ENCODE measurements at regions not wholly inside any gene's neighbourhood (a gene's known extent, or its start where the extent isn't known, plus 50 kb on each side); places are given as distances from the start of the nearest gene placed in this dataset.
"Not testable (repeated sequence)": the region's sequence is repeated elsewhere in the genome, so short reads cannot be mapped to it uniquely, and the experiment has no call there.

- Mint-ChIP-seq H3K27ac (no peak overlapping the region), H3K4me3 (no peak overlapping the region), H3K27me3 (ENCODE audit: low read depth) (no peaks in the 10 kb centered on the region), H3K4me1 (ENCODE audit: low read depth) (no peaks in the 10 kb centered on the region), H3K36me3 (ENCODE audit: low read depth) (no peaks in the 10 kb centered on the region), H3K9me3 (ENCODE audit: insufficient read depth) (no peaks in the 10 kb centered on the region)
- ChIA-PET CTCF (no interaction called here), POLR2A (no interaction called here)
- DNase-seq (no peak), ATAC-seq (no peak)
Measured at GRCh38 chrX:22788221-22788620, 211.5 kb upstream of the DDX53 start.

DNA sequence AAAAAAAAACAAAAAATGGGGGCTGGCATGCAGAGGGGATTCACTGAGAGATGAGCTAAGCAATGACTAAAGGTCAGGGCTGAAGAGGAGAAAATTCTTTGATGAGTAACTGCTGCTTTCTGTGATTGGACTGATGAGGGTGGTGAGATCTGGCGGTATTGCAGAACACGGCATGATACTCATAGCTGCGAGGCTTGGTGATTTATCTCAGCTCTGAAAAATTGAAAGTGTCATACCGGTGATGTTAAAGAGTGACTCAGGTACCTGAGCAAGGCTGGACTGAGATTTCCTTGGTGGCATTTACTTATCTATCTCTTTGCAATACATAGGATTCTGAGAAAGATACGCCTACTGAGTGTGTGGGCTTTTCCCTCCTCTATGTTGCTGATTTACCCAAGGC, 204.1 kb upstream of the DDX53 start:
- ATAC-seq (no peak), DNase-seq (no peak)
- Mint-ChIP-seq H3K36me3 (ENCODE audit: low read depth) (no peaks in the 10 kb centered on the region), H3K4me3 (no peak overlapping the region), H3K27ac (no peak overlapping the region), H3K27me3 (ENCODE audit: low read depth) (no peaks in the 10 kb centered on the region), H3K4me1 (ENCODE audit: low read depth) (no peaks in the 10 kb centered on the region), H3K9me3 (ENCODE audit: insufficient read depth) (no peaks in the 10 kb centered on the region)
- ChIA-PET POLR2A (no interaction called here), CTCF (no interaction called here)

DNA sequence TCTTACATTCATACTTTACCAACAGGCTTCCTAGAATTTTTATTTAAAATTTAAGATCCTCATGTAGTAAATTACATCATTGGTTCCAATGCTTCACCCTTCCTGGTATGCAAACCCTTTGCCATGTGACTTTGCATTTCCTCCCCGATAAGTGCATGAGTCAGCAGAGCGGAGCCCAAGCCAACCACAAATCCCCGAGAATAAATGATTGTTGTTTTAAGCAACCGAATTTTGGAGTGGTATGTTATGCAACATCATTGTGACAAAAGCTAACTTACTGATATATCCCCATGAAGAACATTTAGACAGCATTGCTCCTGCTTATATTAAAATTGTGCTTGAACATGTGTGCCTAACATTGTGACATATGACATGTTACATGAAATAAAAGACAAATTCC, 199.4 kb upstream of the DDX53 start:
- ATAC-seq (no peak), DNase-seq (no peak)
- ChIA-PET POLR2A (no interaction called here), CTCF (no interaction called here)
- Mint-ChIP-seq H3K27me3 (ENCODE audit: low read depth) (no peaks in the 10 kb centered on the region), H3K27ac (no peak overlapping the region), H3K9me3 (ENCODE audit: insufficient read depth) (no peaks in the 10 kb centered on the region), H3K4me1 (ENCODE audit: low read depth) (no peaks in the 10 kb centered on the region), H3K36me3 (ENCODE audit: low read depth) (no peaks in the 10 kb centered on the region), H3K4me3 (no peak overlapping the region)

DNA sequence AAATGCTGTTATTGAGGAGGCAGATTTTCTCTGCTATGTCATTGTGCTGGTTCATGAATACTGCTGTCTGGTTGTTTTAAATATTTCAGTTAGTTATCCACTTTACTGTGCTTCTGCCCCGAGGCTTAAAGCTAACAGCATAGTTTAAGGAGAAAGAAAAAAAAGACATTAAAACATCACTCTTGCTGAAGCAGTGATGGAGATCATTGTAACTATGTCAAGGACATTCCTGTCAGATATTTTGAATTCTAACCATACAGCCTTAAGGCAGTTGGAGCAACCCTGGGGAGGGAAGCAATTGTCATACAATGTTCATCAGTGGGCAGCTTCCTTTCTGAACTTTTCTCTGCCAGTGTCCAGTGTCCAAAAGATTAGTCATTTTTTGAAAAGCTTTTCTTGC, 199.0 kb upstream of the DDX53 start:
- no peak for ATAC-seq
- Mint-ChIP-seq H3K36me3 (ENCODE audit: low read depth) (no peaks in the 10 kb centered on the region), H3K4me1 (ENCODE audit: low read depth) (no peaks in the 10 kb centered on the region), H3K4me3 (no peak overlapping the region), H3K9me3 (ENCODE audit: insufficient read depth) (no peaks in the 10 kb centered on the region), H3K27me3 (ENCODE audit: low read depth) (no peaks in the 10 kb centered on the region), H3K27ac (no peak overlapping the region)
- ChIA-PET CTCF (no interaction called here), POLR2A (no interaction called here)
- no peak for DNase-seq

- ChIA-PET POLR2A (no interaction called here), CTCF (no interaction called here)
- Mint-ChIP-seq H3K36me3 (ENCODE audit: low read depth) (no peaks in the 10 kb centered on the region), H3K9me3 (ENCODE audit: insufficient read depth) (no peaks in the 10 kb centered on the region), H3K4me1 (ENCODE audit: low read depth) (no peaks in the 10 kb centered on the region), H3K4me3 (no peak overlapping the region), H3K27ac (no peak overlapping the region), H3K27me3 (ENCODE audit: low read depth) (no peaks in the 10 kb centered on the region)
- DNase-seq (no peak), ATAC-seq (no peak)
Measured at GRCh38 chrX:22803353-22803752, 196.4 kb upstream of the DDX53 start.

DNA sequence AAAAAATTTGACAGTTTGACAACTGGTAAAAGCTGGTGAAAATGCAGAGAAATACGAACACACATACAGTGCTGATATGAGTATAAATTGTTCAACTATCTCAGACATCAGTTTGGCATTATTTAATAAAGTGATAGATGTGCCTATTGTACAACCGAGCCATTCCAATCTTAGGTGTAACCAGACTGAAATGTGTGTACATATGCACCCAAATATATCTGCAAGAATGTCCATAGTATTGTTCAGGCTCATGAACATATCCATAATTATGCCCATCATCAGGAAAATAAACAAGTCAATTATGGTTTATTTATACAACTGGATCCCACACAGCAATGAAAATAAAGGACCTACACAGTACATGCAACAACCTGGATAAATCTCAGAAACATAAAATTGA, 188.9 kb upstream of the DDX53 start:
- Mint-ChIP-seq H3K9me3 (ENCODE audit: insufficient read depth) (no peaks in the 10 kb centered on the region), H3K36me3 (ENCODE audit: low read depth) (no peaks in the 10 kb centered on the region), H3K4me1 (ENCODE audit: low read depth) (no peaks in the 10 kb centered on the region), H3K4me3 (no peak overlapping the region), H3K27ac (no peak overlapping the region), H3K27me3 (ENCODE audit: low read depth) (no peaks in the 10 kb centered on the region)
- CTCF ChIA-PET, result no interaction called here
- DNase-seq (no peak), ATAC-seq (no peak)
- POLR2A ChIA-PET, result no interaction called here

GRCh38 chrX:22818061-22818460, 181.7 kb upstream of the DDX53 start:
- Mint-ChIP-seq H3K27ac (no peak overlapping the region), H3K36me3 (ENCODE audit: low read depth) (no peaks in the 10 kb centered on the region), H3K4me3 (no peak overlapping the region), H3K27me3 (ENCODE audit: low read depth) (no peaks in the 10 kb centered on the region), H3K9me3 (ENCODE audit: insufficient read depth) (no peaks in the 10 kb centered on the region), H3K4me1 (ENCODE audit: low read depth) (no peaks in the 10 kb centered on the region)
- ATAC-seq, result no peak
- POLR2A ChIA-PET, result no interaction called here
- no peak for DNase-seq
- CTCF ChIA-PET, result no interaction called here

DNA sequence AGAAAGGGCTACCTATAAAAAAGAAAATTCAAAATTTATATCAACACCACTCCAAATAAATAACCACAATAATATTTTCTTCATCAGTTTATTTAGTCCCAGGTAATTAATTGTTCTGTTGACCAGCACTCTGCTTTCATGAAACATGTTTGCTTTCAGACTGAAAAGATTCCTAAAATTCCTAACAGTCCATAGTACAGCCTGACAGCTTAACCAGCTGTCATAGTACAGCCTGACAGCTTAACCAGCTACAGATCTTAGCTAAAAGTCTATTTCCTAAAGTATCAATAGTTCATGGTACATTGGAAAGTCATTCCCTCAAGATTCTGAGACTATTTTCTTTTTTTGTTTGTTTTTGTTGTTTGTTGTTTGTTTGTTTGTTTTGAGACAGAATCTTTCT, 144.1 kb upstream of the DDX53 start:
- ChIA-PET POLR2A (no interaction called here), CTCF (no interaction called here)

GRCh38 chrX:22859642-22860041, 140.1 kb upstream of the DDX53 start:
- no peak overlapping the region for H3K4me3 Mint-ChIP-seq
- POLR2A ChIA-PET, result no interaction called here

More for the DNA sequence above, 144.1 kb upstream of the DDX53 start:
- H3K27ac Mint-ChIP-seq, result no peak overlapping the region
- DNase-seq (no peak), ATAC-seq (no peak)
- no peaks in the 10 kb centered on the region for H3K9me3 Mint-ChIP-seq (ENCODE audit: insufficient read depth)
- H3K4me1 Mint-ChIP-seq (ENCODE audit: low read depth), result no peaks in the 10 kb centered on the region
- H3K36me3 Mint-ChIP-seq (ENCODE audit: low read depth), result no peaks in the 10 kb centered on the region
- H3K27me3 Mint-ChIP-seq (ENCODE audit: low read depth), result no peaks in the 10 kb centered on the region
- no peak overlapping the region for H3K4me3 Mint-ChIP-seq

DNA sequence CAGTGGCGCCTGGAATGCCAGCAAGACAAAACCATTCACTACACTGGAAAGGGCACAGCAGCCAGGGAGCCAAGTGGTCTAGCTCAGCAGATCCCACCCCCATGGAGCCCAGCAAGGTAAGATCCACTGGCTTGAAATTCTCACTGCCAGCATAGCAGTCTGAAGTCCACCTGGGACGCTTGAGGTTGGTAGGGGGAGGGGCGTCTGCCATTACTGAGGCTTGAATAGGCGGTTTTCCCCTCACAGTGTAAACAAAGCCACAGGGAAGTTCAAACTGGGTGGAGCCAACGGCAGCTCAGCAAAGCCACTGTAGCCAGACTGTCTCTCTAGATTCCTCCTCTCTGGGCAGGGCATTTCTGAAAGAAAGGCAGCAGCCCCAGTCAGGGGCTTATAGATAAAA, 133.0 kb upstream of the DDX53 start:
- DNase-seq; POLR2A ChIA-PET; CTCF ChIA-PET; H3K4me3 Mint-ChIP-seq; H3K27ac Mint-ChIP-seq; H3K36me3 Mint-ChIP-seq (ENCODE audit: low read depth); ATAC-seq; H3K9me3 Mint-ChIP-seq (ENCODE audit: insufficient read depth); H3K4me1 Mint-ChIP-seq (ENCODE audit: low read depth); H3K27me3 Mint-ChIP-seq (ENCODE audit: low read depth): not testable (repeated sequence)

More at GRCh38 chrX:22859642-22860041, 140.1 kb upstream of the DDX53 start:
- Mint-ChIP-seq H3K27me3 (ENCODE audit: low read depth) (no peaks in the 10 kb centered on the region), H3K36me3 (ENCODE audit: low read depth) (no peaks in the 10 kb centered on the region), H3K4me1 (ENCODE audit: low read depth) (no peaks in the 10 kb centered on the region), H3K27ac (no peak overlapping the region), H3K9me3 (ENCODE audit: insufficient read depth) (no peaks in the 10 kb centered on the region)
- DNase-seq (no peak), ATAC-seq (no peak)
- CTCF ChIA-PET, result no interaction called here

DNA sequence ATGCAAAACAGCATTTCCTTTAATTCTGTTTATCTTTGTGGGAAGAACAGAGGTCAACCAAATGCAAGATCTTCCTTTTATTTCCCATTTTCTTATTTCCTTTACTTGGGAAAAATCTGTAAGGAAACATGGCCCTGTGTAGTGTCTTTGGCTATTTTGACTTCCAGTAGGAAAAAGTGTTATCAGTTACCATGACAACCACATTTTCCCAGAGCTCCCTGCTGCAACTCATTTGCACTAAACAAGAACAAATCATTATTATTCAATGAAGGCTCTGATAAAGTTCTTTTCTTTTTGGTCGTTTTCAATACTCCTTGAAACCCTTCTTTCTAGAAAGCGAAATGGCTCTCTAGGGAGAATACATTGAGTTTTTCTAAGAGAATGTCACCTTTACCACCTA, 117.2 kb upstream of the DDX53 start:
- no peak for ATAC-seq
- Mint-ChIP-seq H3K9me3 (ENCODE audit: insufficient read depth) (no peaks in the 10 kb centered on the region), H3K4me1 (ENCODE audit: low read depth) (no peaks in the 10 kb centered on the region)

GRCh38 chrX:22889819-22890218, 109.9 kb upstream of the DDX53 start:
- no peak overlapping the region for H3K27ac Mint-ChIP-seq
- H3K4me1 Mint-ChIP-seq (ENCODE audit: low read depth), result no peaks in the 10 kb centered on the region
- ATAC-seq (no peak), DNase-seq (no peak)
- CTCF ChIA-PET, result no interaction called here
- no peaks in the 10 kb centered on the region for H3K9me3 Mint-ChIP-seq (ENCODE audit: insufficient read depth)
- H3K27me3 Mint-ChIP-seq (ENCODE audit: low read depth), result no peaks in the 10 kb centered on the region
- H3K36me3 Mint-ChIP-seq (ENCODE audit: low read depth), result no peaks in the 10 kb centered on the region
- POLR2A ChIA-PET, result no interaction called here
- H3K4me3 Mint-ChIP-seq, result no peak overlapping the region

More for the DNA sequence above, 117.2 kb upstream of the DDX53 start:
- Mint-ChIP-seq H3K36me3 (ENCODE audit: low read depth) (no peaks in the 10 kb centered on the region), H3K4me3 (no peak overlapping the region), H3K27me3 (ENCODE audit: low read depth) (no peaks in the 10 kb centered on the region), H3K27ac (no peak overlapping the region)
- CTCF ChIA-PET, result no interaction called here
- POLR2A ChIA-PET, result no interaction called here
- DNase-seq, result no peak

DNA sequence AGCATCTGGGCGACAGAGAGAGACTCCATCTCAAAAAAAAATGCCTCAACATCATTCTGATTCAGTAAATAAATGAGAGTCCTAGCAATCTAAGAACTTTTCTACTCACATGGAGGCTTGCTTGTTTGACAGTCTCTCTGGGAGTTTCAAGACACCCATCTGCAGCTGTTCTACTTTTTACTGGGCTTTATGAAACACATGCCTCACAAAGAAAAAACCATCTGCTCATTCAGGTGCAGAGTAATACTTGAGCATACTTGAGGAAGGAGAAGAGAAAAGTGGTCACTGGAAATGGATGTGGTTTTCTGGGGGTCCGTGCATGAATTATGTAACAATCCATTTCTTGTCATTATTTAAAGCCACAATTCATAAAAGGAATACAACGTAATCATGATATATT, 87.1 kb upstream of the DDX53 start:
- ATAC-seq (no peak), DNase-seq (no peak)
- no peaks in the 10 kb centered on the region for H3K36me3 Mint-ChIP-seq (ENCODE audit: low read depth)
- ChIA-PET POLR2A (no interaction called here), CTCF (no interaction called here)
- H3K4me1 Mint-ChIP-seq (ENCODE audit: low read depth), result no peaks in the 10 kb centered on the region
- no peak overlapping the region for H3K4me3 Mint-ChIP-seq
- H3K27ac Mint-ChIP-seq, result no peak overlapping the region
- no peaks in the 10 kb centered on the region for H3K9me3 Mint-ChIP-seq (ENCODE audit: insufficient read depth)
- H3K27me3 Mint-ChIP-seq (ENCODE audit: low read depth), result no peaks in the 10 kb centered on the region

GRCh38 chrX:22922961-22923360, 76.8 kb upstream of the DDX53 start:
- H3K27me3 Mint-ChIP-seq (ENCODE audit: low read depth), result no peaks in the 10 kb centered on the region
- DNase-seq, result no peak
- POLR2A ChIA-PET, result no interaction called here
- CTCF ChIA-PET, result no interaction called here
- no peak overlapping the region for H3K4me3 Mint-ChIP-seq
- no peak for ATAC-seq
- no peak overlapping the region for H3K27ac Mint-ChIP-seq
- H3K9me3 Mint-ChIP-seq (ENCODE audit: insufficient read depth), result no peaks in the 10 kb centered on the region
- H3K4me1 Mint-ChIP-seq (ENCODE audit: low read depth), result no peaks in the 10 kb centered on the region
- no peaks in the 10 kb centered on the region for H3K36me3 Mint-ChIP-seq (ENCODE audit: low read depth)

Data from activated CD8-positive, alpha-beta T cell treated with anti-CD3 and anti-CD28 coated beads, Interleukin-2, amount 10 ng/mL, durations not matched to agents 7 days and 5 days (primary cell).